ENCODE measurements at regions not wholly inside any gene's neighbourhood (a gene's known extent, or its start where the extent isn't known, plus 50 kb on each side); places are given as distances from the start of the nearest gene placed in this dataset.
"Not testable (repeated sequence)": the region's sequence is repeated elsewhere in the genome, so short reads cannot be mapped to it uniquely, and the experiment has no call there.

- WGBS, 2 donors: 89 to 90% methylated on average over 6 of the region's 6 CpGs
- no peak for DNase-seq
- Histone ChIP-seq H3K4me3 (no peak overlapping the region), H3K9me3 (no peaks in the 10 kb centered on the region), H3K4me1 (peaks cover 5% of the 10 kb centered on the region), H3K36me3 (ENCODE audit: low read depth, missing control alignments) (no peaks in the 10 kb centered on the region), H3K27me3 (no peaks in the 10 kb centered on the region), H3K27ac (no peak overlapping the region)
- intact Hi-C loops (cut with DNase I; ENCODE audit: low total_unique reads): no loop called here
- TF ChIP-seq POLR2A (IDR thresholded peaks at IDR 0.05): no peak
- TF ChIP-seq, protein P1, sequence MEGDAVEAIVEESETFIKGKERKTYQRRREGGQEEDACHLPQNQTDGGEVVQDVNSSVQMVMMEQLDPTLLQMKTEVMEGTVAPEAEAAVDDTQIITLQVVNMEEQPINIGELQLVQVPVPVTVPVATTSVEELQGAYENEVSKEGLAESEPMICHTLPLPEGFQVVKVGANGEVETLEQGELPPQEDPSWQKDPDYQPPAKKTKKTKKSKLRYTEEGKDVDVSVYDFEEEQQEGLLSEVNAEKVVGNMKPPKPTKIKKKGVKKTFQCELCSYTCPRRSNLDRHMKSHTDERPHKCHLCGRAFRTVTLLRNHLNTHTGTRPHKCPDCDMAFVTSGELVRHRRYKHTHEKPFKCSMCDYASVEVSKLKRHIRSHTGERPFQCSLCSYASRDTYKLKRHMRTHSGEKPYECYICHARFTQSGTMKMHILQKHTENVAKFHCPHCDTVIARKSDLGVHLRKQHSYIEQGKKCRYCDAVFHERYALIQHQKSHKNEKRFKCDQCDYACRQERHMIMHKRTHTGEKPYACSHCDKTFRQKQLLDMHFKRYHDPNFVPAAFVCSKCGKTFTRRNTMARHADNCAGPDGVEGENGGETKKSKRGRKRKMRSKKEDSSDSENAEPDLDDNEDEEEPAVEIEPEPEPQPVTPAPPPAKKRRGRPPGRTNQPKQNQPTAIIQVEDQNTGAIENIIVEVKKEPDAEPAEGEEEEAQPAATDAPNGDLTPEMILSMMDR (IDR thresholded peaks at IDR 0.05): no peak
Observed at GRCh38 chr3:11713171-11713570, 69.5 kb upstream of the VGLL4 start.

DNA sequence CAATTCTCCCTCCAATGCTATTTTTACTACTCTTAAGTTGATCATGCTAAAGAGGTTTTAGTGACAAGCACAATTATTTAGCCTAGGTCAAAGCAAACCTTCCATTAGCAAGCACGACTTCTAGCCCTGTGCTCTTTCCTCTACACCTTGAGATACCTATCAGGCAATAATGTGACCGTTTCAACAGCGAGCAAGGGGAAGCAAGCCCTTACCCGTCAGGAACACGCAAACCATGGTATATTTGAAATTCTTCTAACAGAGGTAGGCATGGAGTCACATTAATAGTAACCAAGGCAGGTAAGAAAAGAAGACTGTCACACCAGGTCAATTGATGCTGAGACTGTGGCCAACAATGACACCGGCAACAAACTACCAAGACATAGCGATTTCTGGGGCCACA, 68.9 kb upstream of the VGLL4 start:
- TF ChIP-seq, protein P1 (IDR thresholded peaks at IDR 0.05): no peak
- TF ChIP-seq POLR2A (IDR thresholded peaks at IDR 0.05): no peak
- intact Hi-C loops (cut with DNase I; ENCODE audit: low total_unique reads): no loop called here
- H3K27ac ChIP-seq: no peak overlapping the region
- H3K4me1 ChIP-seq: peaks cover 5% of the 10 kb centered on the region
- DNase-seq: no peak
- WGBS, 2 donors: 97 to 98% methylated on average over 7 of the region's 7 CpGs
- no peaks in the 10 kb centered on the region for H3K36me3 ChIP-seq (ENCODE audit: low read depth, missing control alignments)
- H3K4me3 ChIP-seq: no peak overlapping the region
- no peaks in the 10 kb centered on the region for H3K9me3 ChIP-seq
- H3K27me3 ChIP-seq: no peaks in the 10 kb centered on the region

DNA sequence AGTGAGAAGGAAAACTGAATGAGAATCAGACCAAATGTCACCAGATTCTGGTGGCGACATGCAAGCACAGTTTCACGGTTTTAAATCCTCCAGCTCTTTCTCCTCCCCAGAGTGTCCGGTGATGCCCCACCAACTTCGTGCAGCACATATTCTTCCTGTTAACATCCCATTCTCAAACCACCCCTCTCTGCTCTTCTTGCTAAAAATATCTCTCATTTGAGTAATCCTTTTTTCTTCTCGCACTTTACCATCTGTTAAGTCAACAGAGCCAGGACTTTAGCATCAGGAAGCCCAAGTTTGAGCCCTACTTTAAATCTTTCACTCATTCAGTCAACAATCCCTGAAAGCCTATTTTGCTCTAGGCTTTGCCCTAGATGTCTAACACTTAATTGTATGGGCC, 68.2 kb upstream of the VGLL4 start:
- 48 to 52% methylated on average over 5 of the region's 5 CpGs for WGBS, 2 donors
- no peak overlapping the region for H3K27ac ChIP-seq
- H3K4me3 ChIP-seq: no peak overlapping the region

GRCh38 chr3:11709782-11710181, 66.1 kb upstream of the VGLL4 start:
- Histone ChIP-seq H3K36me3 (ENCODE audit: low read depth, missing control alignments) (no peaks in the 10 kb centered on the region), H3K27me3 (no peaks in the 10 kb centered on the region), H3K27ac (no peak overlapping the region), H3K4me1 (no peaks in the 10 kb centered on the region), H3K9me3 (no peaks in the 10 kb centered on the region), H3K4me3 (no peak overlapping the region)
- 93 to 96% methylated on average over 2 to 3 of the region's 3 CpGs for WGBS, 2 donors
- TF ChIP-seq, protein P1 (IDR thresholded peaks at IDR 0.05): no peak
- no peak for TF ChIP-seq POLR2A (IDR thresholded peaks at IDR 0.05)
- DNase-seq: no peak
- intact Hi-C loops (cut with DNase I; ENCODE audit: low total_unique reads): no loop called here

More for the DNA sequence above, 68.2 kb upstream of the VGLL4 start:
- TF ChIP-seq, protein P1 (IDR thresholded peaks at IDR 0.05): no peak
- no peak for TF ChIP-seq POLR2A (IDR thresholded peaks at IDR 0.05)
- H3K36me3 ChIP-seq (ENCODE audit: low read depth, missing control alignments): no peaks in the 10 kb centered on the region
- DNase-seq: no peak
- peaks cover under 1% of the 10 kb centered on the region for H3K4me1 ChIP-seq
- no peaks in the 10 kb centered on the region for H3K9me3 ChIP-seq
- H3K27me3 ChIP-seq: no peaks in the 10 kb centered on the region
- intact Hi-C loops (cut with DNase I; ENCODE audit: low total_unique reads): no loop called here

- H3K4me1 ChIP-seq; DNase-seq; H3K4me3 ChIP-seq; H3K36me3 ChIP-seq (ENCODE audit: low read depth, missing control alignments); intact Hi-C loops (cut with DNase I; ENCODE audit: low total_unique reads); H3K27me3 ChIP-seq; H3K27ac ChIP-seq; H3K9me3 ChIP-seq: not testable (repeated sequence)
- WGBS, 2 donors: 85 to 94% methylated on average over 2 of the region's 2 CpGs
Observed at GRCh38 chr3:11707084-11707483, 63.4 kb upstream of the VGLL4 start.

Data from testis (tissue), 2 donors.